HEK293 (cell line): ENCODE measurements at regions not wholly inside any gene's neighbourhood (a gene's known extent, or its start where the extent isn't known, plus 50 kb on each side); places are given as distances from the start of the nearest gene placed in this dataset.

Source experiments
- CTCF ChIP-seq: fragments of 450-650 bp; formaldehyde crosslinking; IDR thresholded peaks from 2 replicates; pipeline ENCODE4 v1.5.1; 2016; ENCODE audit warnings: missing biosample characterization, missing genetic modification characterization
- PRDM4 ChIP-seq: fragments of 450-650 bp; formaldehyde crosslinking; IDR thresholded peaks from 2 replicates; pipeline ENCODE4 v1.5.1; 2017; ENCODE audit warnings: missing biosample characterization, missing genetic modification characterization
- ZBTB11 ChIP-seq: fragments of 450-650 bp; formaldehyde crosslinking; conservative IDR thresholded peaks from 2 replicates; pipeline ENCODE4 v1.5.1; 2016; ENCODE audit warnings: low read depth, missing biosample characterization, missing genetic modification characterization
- ZFP69B ChIP-seq: fragments of 450-650 bp; formaldehyde crosslinking; IDR thresholded peaks from 2 replicates; pipeline ENCODE4 v1.5.1; 2016; ENCODE audit warnings: missing biosample characterization, missing genetic modification characterization
- ZNF274 ChIP-seq, 2 experiments: fragments of 200-500 bp in 1 of 2; fragments of 450-650 bp in 1 of 2; sonication (Bioruptor generic) in 1 of 2; formaldehyde crosslinking in 1 of 2; IDR thresholded peaks; 2 replicates each; pipeline versions ENCODE4 v1.5.1 to v1.6.1; 2014 to 2016; ENCODE audit warnings: borderline replicate concordance in 1 of 2, inconsistent platforms in 1 of 2, low read length in 1 of 2, missing biosample characterization in 1 of 2, missing genetic modification characterization in 1 of 2
- ZNF561 ChIP-seq: fragments of 450-650 bp; IDR thresholded peaks from 2 replicates; pipeline ENCODE4 v1.5.1; 2018; ENCODE audit warnings: missing biosample characterization, missing genetic modification characterization, borderline replicate concordance
- ZNF639 ChIP-seq: fragments of 450-650 bp; formaldehyde crosslinking; IDR thresholded peaks from 2 replicates; pipeline ENCODE4 v1.5.1; 2016; ENCODE audit warnings: missing biosample characterization, missing genetic modification characterization
- ZNF791 ChIP-seq: fragments of 450-650 bp; formaldehyde crosslinking; IDR thresholded peaks from 2 replicates; pipeline ENCODE4 v1.5.1; 2016; ENCODE audit warnings: missing biosample characterization, missing genetic modification characterization

- TF ChIP-seq ZNF791 (tag by site-specific recombination) (no peak), ZNF274 (IDR thresholded peaks at IDR 0.05; ENCODE audit: low read length) (no peak), ZNF274 (tag by site-specific recombination; IDR thresholded peaks at IDR 0.05; ENCODE audit: borderline replicate concordance) (no peak), ZFP69B (tag by site-specific recombination) (no peak), ZNF561 (tag by site-specific recombination) (no peak), ZNF639 (no peak), PRDM4 (tag by site-specific recombination) (no peak), CTCF (tag by site-specific recombination) (no peak), ZBTB11 (tag by site-specific recombination) (no peak)
Measured at GRCh38 chr1:172818841-172819527, 160.1 kb downstream of the FASLG start.
